ENCODE measurements at regions not wholly inside any gene's neighbourhood (a gene's known extent, or its start where the extent isn't known, plus 50 kb on each side); places are given as distances from the start of the nearest gene placed in this dataset.

GRCh38 chr6:126541806-126542491, 202.0 kb downstream of the CENPW start:
- Histone ChIP-seq H3K36me3 (ENCODE audit: control insufficient read depth in 2 of 2, extremely low read depth in 1 of 2, insufficient read depth in 1 of 2, low read length in 1 of 2) (no peaks in the 10 kb centered on the region), H3K4me1 (ENCODE audit: control insufficient read depth in 1 of 2, extremely low read depth in 1 of 2, insufficient read depth in 2 of 2, low read length in 2 of 2) (no peaks in the 10 kb centered on the region), H3K4me3 (ENCODE audit: control insufficient read depth in 1 of 2, extremely low read depth in 1 of 2, low read length in 1 of 2) (no peak overlapping the region), H3K9me3 (no peaks in the 10 kb centered on the region), H3K27ac (ENCODE audit: low read length) (no peak overlapping the region), H3K27me3 (replicated peaks in 1 of 2; ENCODE audit: control insufficient read depth in 2 of 2, extremely low read depth in 1 of 2, insufficient read depth in 2 of 2, low read length in 1 of 2) (no peaks in the 10 kb centered on the region)
- Mint-ChIP-seq H3K27me3 (no peaks in the 10 kb centered on the region), H3K9me3 (no peaks in the 10 kb centered on the region), H3K4me3 (no peak overlapping the region), H3K36me3 (no peaks in the 10 kb centered on the region), H3K27ac (no peak overlapping the region), H3K4me1 (no peaks in the 10 kb centered on the region)
- POLR2A ChIA-PET, result no interaction called here
- DNase-seq (no peak), ATAC-seq (replicated peaks in 1 of 4) (no peak)
- 65% methylated on average over 3 of the region's 5 CpGs for WGBS (ENCODE audit: insufficient coverage)
- CTCF ChIA-PET, result no interaction called here

GRCh38 chr6:126546541-126547120, 206.7 kb downstream of the CENPW start:
- Mint-ChIP-seq H3K36me3 (no peaks in the 10 kb centered on the region), H3K4me1 (no peaks in the 10 kb centered on the region), H3K4me3 (no peak overlapping the region), H3K27me3 (no peaks in the 10 kb centered on the region), H3K27ac (no peak overlapping the region), H3K9me3 (no peaks in the 10 kb centered on the region)
- Histone ChIP-seq H3K27me3 (replicated peaks in 1 of 2; ENCODE audit: control insufficient read depth in 2 of 2, extremely low read depth in 1 of 2, insufficient read depth in 2 of 2, low read length in 1 of 2) (no peaks in the 10 kb centered on the region), H3K36me3 (ENCODE audit: control insufficient read depth in 2 of 2, extremely low read depth in 1 of 2, insufficient read depth in 1 of 2, low read length in 1 of 2) (no peaks in the 10 kb centered on the region), H3K9me3 (no peaks in the 10 kb centered on the region), H3K4me1 (ENCODE audit: control insufficient read depth in 1 of 2, extremely low read depth in 1 of 2, insufficient read depth in 2 of 2, low read length in 2 of 2) (no peaks in the 10 kb centered on the region), H3K27ac (ENCODE audit: low read length) (no peak overlapping the region), H3K4me3 (ENCODE audit: control insufficient read depth in 1 of 2, extremely low read depth in 1 of 2, low read length in 1 of 2) (no peak overlapping the region)
- no CpG with 5 or more reads among the region's 1 CpG for WGBS (ENCODE audit: insufficient coverage)
- ChIA-PET POLR2A (no interaction called here), CTCF (no interaction called here)
- ATAC-seq (replicated peaks in 1 of 4) (no peak), DNase-seq (no peak)

GRCh38 chr6:126548300-126548699, 208.4 kb downstream of the CENPW start:
- 33% methylated on average over 2 of the region's 2 CpGs for WGBS (ENCODE audit: insufficient coverage)
- CTCF ChIA-PET, result no interaction called here

GRCh38 chr6:126550323-126550722, 210.4 kb downstream of the CENPW start:
- Mint-ChIP-seq H3K27ac (no peak overlapping the region), H3K4me1 (no peaks in the 10 kb centered on the region), H3K9me3 (no peaks in the 10 kb centered on the region), H3K36me3 (no peaks in the 10 kb centered on the region), H3K4me3 (no peak overlapping the region), H3K27me3 (no peaks in the 10 kb centered on the region)
- no peak overlapping the region for H3K27ac ChIP-seq (ENCODE audit: low read length)
- no peaks in the 10 kb centered on the region for H3K36me3 ChIP-seq (ENCODE audit: control insufficient read depth in 2 of 2, extremely low read depth in 1 of 2, insufficient read depth in 1 of 2, low read length in 1 of 2)
- DNase-seq (no peak), ATAC-seq (replicated peaks in 1 of 4) (no peak)
- 73% methylated on average over 2 of the region's 5 CpGs for WGBS (ENCODE audit: insufficient coverage)
- CTCF ChIA-PET, result no interaction called here
- POLR2A ChIA-PET, result no interaction called here
- no peak overlapping the region for H3K4me3 ChIP-seq (ENCODE audit: control insufficient read depth in 1 of 2, extremely low read depth in 1 of 2, low read length in 1 of 2)
- no peaks in the 10 kb centered on the region for H3K4me1 ChIP-seq (ENCODE audit: control insufficient read depth in 1 of 2, extremely low read depth in 1 of 2, insufficient read depth in 2 of 2, low read length in 2 of 2)
- no peaks in the 10 kb centered on the region for H3K27me3 ChIP-seq (replicated peaks in 1 of 2; ENCODE audit: control insufficient read depth in 2 of 2, extremely low read depth in 1 of 2, insufficient read depth in 2 of 2, low read length in 1 of 2)
- no peaks in the 10 kb centered on the region for H3K9me3 ChIP-seq

More at GRCh38 chr6:126548300-126548699, 208.4 kb downstream of the CENPW start:
- Mint-ChIP-seq H3K4me3 (no peak overlapping the region), H3K4me1 (no peaks in the 10 kb centered on the region), H3K27ac (no peak overlapping the region), H3K9me3 (no peaks in the 10 kb centered on the region), H3K36me3 (no peaks in the 10 kb centered on the region), H3K27me3 (no peaks in the 10 kb centered on the region)
- H3K4me3 ChIP-seq (ENCODE audit: control insufficient read depth in 1 of 2, extremely low read depth in 1 of 2, low read length in 1 of 2), result no peak overlapping the region
- H3K27ac ChIP-seq (ENCODE audit: low read length), result no peak overlapping the region
- ATAC-seq (replicated peaks in 1 of 4) (no peak), DNase-seq (no peak)
- H3K4me1 ChIP-seq (ENCODE audit: control insufficient read depth in 1 of 2, extremely low read depth in 1 of 2, insufficient read depth in 2 of 2, low read length in 2 of 2), result no peaks in the 10 kb centered on the region
- H3K36me3 ChIP-seq (ENCODE audit: control insufficient read depth in 2 of 2, extremely low read depth in 1 of 2, insufficient read depth in 1 of 2, low read length in 1 of 2), result no peaks in the 10 kb centered on the region
- H3K27me3 ChIP-seq (replicated peaks in 1 of 2; ENCODE audit: control insufficient read depth in 2 of 2, extremely low read depth in 1 of 2, insufficient read depth in 2 of 2, low read length in 1 of 2), result no peaks in the 10 kb centered on the region
- H3K9me3 ChIP-seq, result no peaks in the 10 kb centered on the region
- POLR2A ChIA-PET, result interaction anchor here in 1 of 2 donors (0.6 kb wide), 1 partner anchor 26 kb away, joined by 3 read pairs; no protein-coding TSS in a partner anchor

GRCh38 chr6:126551832-126552231, 211.9 kb downstream of the CENPW start:
- Mint-ChIP-seq H3K4me3 (no peak overlapping the region), H3K27me3 (no peaks in the 10 kb centered on the region), H3K4me1 (no peaks in the 10 kb centered on the region), H3K36me3 (no peaks in the 10 kb centered on the region), H3K9me3 (no peaks in the 10 kb centered on the region), H3K27ac (no peak overlapping the region)
- no peaks in the 10 kb centered on the region for H3K9me3 ChIP-seq
- ChIA-PET POLR2A (no interaction called here), CTCF (no interaction called here)
- H3K4me1 ChIP-seq (ENCODE audit: control insufficient read depth in 1 of 2, extremely low read depth in 1 of 2, insufficient read depth in 2 of 2, low read length in 2 of 2), result no peaks in the 10 kb centered on the region
- no peak overlapping the region for H3K4me3 ChIP-seq (ENCODE audit: control insufficient read depth in 1 of 2, extremely low read depth in 1 of 2, low read length in 1 of 2)
- DNase-seq (no peak), ATAC-seq (replicated peaks in 1 of 4) (no peak)
- H3K36me3 ChIP-seq (ENCODE audit: control insufficient read depth in 2 of 2, extremely low read depth in 1 of 2, insufficient read depth in 1 of 2, low read length in 1 of 2), result no peaks in the 10 kb centered on the region
- no peaks in the 10 kb centered on the region for H3K27me3 ChIP-seq (replicated peaks in 1 of 2; ENCODE audit: control insufficient read depth in 2 of 2, extremely low read depth in 1 of 2, insufficient read depth in 2 of 2, low read length in 1 of 2)
- no peak overlapping the region for H3K27ac ChIP-seq (ENCODE audit: low read length)
- no CpG with 5 or more reads among the region's 1 CpG for WGBS (ENCODE audit: insufficient coverage)

- Mint-ChIP-seq H3K4me1 (no peaks in the 10 kb centered on the region), H3K36me3 (no peaks in the 10 kb centered on the region), H3K4me3 (no peak overlapping the region), H3K27me3 (no peaks in the 10 kb centered on the region), H3K9me3 (no peaks in the 10 kb centered on the region), H3K27ac (no peak overlapping the region)
- Histone ChIP-seq H3K4me3 (ENCODE audit: control insufficient read depth in 1 of 2, extremely low read depth in 1 of 2, low read length in 1 of 2) (no peak overlapping the region), H3K27ac (ENCODE audit: low read length) (no peak overlapping the region), H3K27me3 (replicated peaks in 1 of 2; ENCODE audit: control insufficient read depth in 2 of 2, extremely low read depth in 1 of 2, insufficient read depth in 2 of 2, low read length in 1 of 2) (peaks cover 0 to 3% of the 10 kb centered on the region in 2 experiments), H3K36me3 (ENCODE audit: control insufficient read depth in 2 of 2, extremely low read depth in 1 of 2, insufficient read depth in 1 of 2, low read length in 1 of 2) (no peaks in the 10 kb centered on the region), H3K9me3 (no peaks in the 10 kb centered on the region), H3K4me1 (ENCODE audit: control insufficient read depth in 1 of 2, extremely low read depth in 1 of 2, insufficient read depth in 2 of 2, low read length in 2 of 2) (no peaks in the 10 kb centered on the region)
- ChIA-PET CTCF (no interaction called here), POLR2A (no interaction called here)
- WGBS (ENCODE audit: insufficient coverage), result no CpG with 5 or more reads among the region's 1 CpG
- DNase-seq (no peak), ATAC-seq (replicated peaks in 1 of 4) (no peak)
These were observed 213.9 kb downstream of the CENPW start for GRCh38 chr6:126553854-126554253.
